Stomach (tissue), 8 donors: ENCODE measurements at regions not wholly inside any gene's neighbourhood (a gene's known extent, or its start where the extent isn't known, plus 50 kb on each side); places are given as distances from the start of the nearest gene placed in this dataset.

Experiments
- DNase-seq, 2 donors: peaks; one replicate each; pipeline versions ENCODE4 v3.0.0 to v3.0.0-alpha.2; 2013 to 2019
- H3K27ac ChIP-seq, 5 donors: fragments of 200-600 bp in 4 of 5; sonication (generic) in 4 of 5; one replicate each; pipeline ENCODE4 v1.5.1; 2013 to 2019; ENCODE audit warnings: mild to moderate bottlenecking in 1 of 5, moderate library complexity in 1 of 5
- H3K27me3 ChIP-seq, 3 donors: fragments of 200-600 bp; sonication (generic); one replicate each; pipeline ENCODE4 v1.5.1; 2017 to 2019; ENCODE audit warnings: mixed run types in 1 of 3
- H3K36me3 ChIP-seq, 4 donors: fragments of 200-600 bp; sonication (generic); 1 replicate in 3 of 4; 2 replicates in 1 of 4; pipeline ENCODE4 v1.5.1; 2016 to 2019
- H3K4me1 ChIP-seq, 4 donors: fragments of 200-600 bp; sonication (generic); one replicate each; pipeline ENCODE4 v1.5.1; 2016 to 2019
- H3K4me3 ChIP-seq, 4 donors: fragments of 200-600 bp; sonication (generic) in 3 of 4; one replicate each; pipeline ENCODE4 v1.5.1; 2016 to 2019; ENCODE audit warnings: mild to moderate bottlenecking in 1 of 4
- H3K9me3 ChIP-seq, 4 donors: fragments of 200-600 bp; sonication (generic); one replicate each; pipeline ENCODE4 v1.5.1; 2016 to 2019
- EP300 ChIP-seq: sonication (generic); formaldehyde crosslinking; IDR thresholded peaks from one replicate; pipeline ENCODE4 v1.6.1; 2017; ENCODE audit warnings: antibody characterized with exemption
- POLR2A ChIP-seq, 4 donors: fragments of 450-650 bp; IDR thresholded peaks; one replicate each; pipeline ENCODE4 v1.6.1; 2016; ENCODE audit warnings: antibody characterized with exemption in 4 of 4, control low read depth in 2 of 4, mild to moderate bottlenecking in 1 of 4, moderate library complexity in 1 of 4
- POLR2AphosphoS5 ChIP-seq, 3 donors: sonication (generic); formaldehyde crosslinking; IDR thresholded peaks; one replicate each; pipeline ENCODE4 v1.6.1; 2016; ENCODE audit warnings: antibody characterized with exemption in 3 of 3
- WGBS, 5 donors: extraction: QIAGEN DNeasy Blood & Tissue Kit in 3 of 5; methylation state at CpG; one replicate each; pipeline versions ENCODE4 v1.1.5 to v1.1.7; 2013 to 2018; 5-methylcytosine and 5-hydroxymethylcytosine counted together
- intact Hi-C: fragments of 100-400 bp; cut with DNase I; formaldehyde crosslinking; loops from one replicate; pipeline ENCODE4 v1.15.1; 2023; ENCODE audit warnings: low total_unique reads
- TF ChIP-seq, protein P1 (sequence below), 7 experiments: fragments of 450-650 bp in 4 of 7; fragments of 200-600 bp in 3 of 7; sonication (generic) in 3 of 7; IDR thresholded peaks; one replicate each; pipeline ENCODE4 v1.5.1; 2016 to 2019; ENCODE audit warnings: antibody characterized with exemption in 7 of 7, control low read depth in 2 of 7, mild to moderate bottlenecking in 1 of 7
- donor health status: healthy with polysubstance abuse.
- donor health status: Bipolar disorder and iron deficiency.
- donor health status: healthy.

DNA sequence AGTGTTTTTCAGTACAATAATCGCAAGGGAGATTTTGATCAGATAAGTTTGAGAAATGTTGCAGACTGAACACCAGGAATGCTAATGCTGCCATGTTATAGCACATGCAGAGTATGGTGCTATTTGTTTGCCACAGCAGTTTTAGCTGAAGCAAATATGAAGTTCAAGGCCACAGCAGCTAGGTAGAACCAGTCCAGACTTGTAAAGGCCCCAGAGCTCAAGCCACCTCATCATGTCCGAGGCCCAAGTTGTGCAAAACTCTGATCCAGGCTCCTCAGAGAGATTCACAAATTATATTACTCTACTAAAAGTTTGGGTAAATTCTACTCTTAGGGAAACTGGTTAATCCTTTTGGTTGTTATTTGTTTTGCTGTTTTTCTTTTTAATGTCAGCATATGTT, 2702.6 kb downstream of the PCDH9 start:
- Histone ChIP-seq H3K27ac (no peak overlapping the region), H3K27me3 (no peaks in the 10 kb centered on the region), H3K9me3 (peaks cover 0 to 3% (median 1%) of the 10 kb centered on the region in 4 donors), H3K4me3 (no peak overlapping the region), H3K36me3 (no peaks in the 10 kb centered on the region), H3K4me1 (no peaks in the 10 kb centered on the region)
- DNase-seq = no peak
- intact Hi-C loops = no loop called here
- 86 to 93% (median 90%) methylated on average over 2 of the region's 2 CpGs for WGBS, 5 donors
- no peak for TF ChIP-seq EP300
- TF ChIP-seq POLR2AphosphoS5 (IDR thresholded peaks at IDR 0.05) = no peak
- no peak for TF ChIP-seq POLR2A (IDR thresholded peaks at IDR 0.05)
- TF ChIP-seq, protein P1, sequence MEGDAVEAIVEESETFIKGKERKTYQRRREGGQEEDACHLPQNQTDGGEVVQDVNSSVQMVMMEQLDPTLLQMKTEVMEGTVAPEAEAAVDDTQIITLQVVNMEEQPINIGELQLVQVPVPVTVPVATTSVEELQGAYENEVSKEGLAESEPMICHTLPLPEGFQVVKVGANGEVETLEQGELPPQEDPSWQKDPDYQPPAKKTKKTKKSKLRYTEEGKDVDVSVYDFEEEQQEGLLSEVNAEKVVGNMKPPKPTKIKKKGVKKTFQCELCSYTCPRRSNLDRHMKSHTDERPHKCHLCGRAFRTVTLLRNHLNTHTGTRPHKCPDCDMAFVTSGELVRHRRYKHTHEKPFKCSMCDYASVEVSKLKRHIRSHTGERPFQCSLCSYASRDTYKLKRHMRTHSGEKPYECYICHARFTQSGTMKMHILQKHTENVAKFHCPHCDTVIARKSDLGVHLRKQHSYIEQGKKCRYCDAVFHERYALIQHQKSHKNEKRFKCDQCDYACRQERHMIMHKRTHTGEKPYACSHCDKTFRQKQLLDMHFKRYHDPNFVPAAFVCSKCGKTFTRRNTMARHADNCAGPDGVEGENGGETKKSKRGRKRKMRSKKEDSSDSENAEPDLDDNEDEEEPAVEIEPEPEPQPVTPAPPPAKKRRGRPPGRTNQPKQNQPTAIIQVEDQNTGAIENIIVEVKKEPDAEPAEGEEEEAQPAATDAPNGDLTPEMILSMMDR (IDR thresholded peaks at IDR 0.05) = no peak

DNA sequence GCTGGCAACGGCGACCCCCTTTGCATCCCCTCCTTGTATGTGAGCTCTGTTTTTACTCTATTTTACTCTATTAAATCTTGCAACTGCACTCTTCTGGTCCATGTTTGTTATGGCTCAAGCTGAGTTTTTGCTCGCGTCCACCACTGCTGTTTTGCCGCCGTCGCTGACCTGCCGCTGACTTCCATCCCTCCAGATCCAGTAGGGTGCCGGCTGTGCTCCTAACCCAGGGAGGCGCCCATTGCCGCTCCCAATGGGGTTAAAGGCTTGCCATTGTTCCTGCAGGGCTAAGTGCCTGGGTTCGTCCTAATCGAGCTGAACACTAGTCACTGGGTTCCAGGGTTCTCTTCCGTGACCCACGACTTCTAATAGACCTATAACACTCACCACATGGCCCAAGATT, 2704.4 kb downstream of the PCDH9 start:
- no peaks in the 10 kb centered on the region for H3K4me1 ChIP-seq
- 87 to 93% (median 92%) methylated on average over 15 of the region's 15 CpGs for WGBS, 5 donors
- H3K27ac ChIP-seq = no peak overlapping the region
- intact Hi-C loops = no loop called here
- no peak for DNase-seq
- no peaks in the 10 kb centered on the region for H3K27me3 ChIP-seq
- TF ChIP-seq, protein P1 (IDR thresholded peaks at IDR 0.05) = no peak
- TF ChIP-seq EP300 (no peak), POLR2A (IDR thresholded peaks at IDR 0.05) (no peak), POLR2AphosphoS5 (IDR thresholded peaks at IDR 0.05) (no peak)
- no peak overlapping the region for H3K4me3 ChIP-seq
- no peaks in the 10 kb centered on the region for H3K36me3 ChIP-seq
- H3K9me3 ChIP-seq = peaks cover 0 to 7% (median under 1%) of the 10 kb centered on the region in 4 donors

GRCh38 chr13:64510747-64511146, 2719.4 kb downstream of the PCDH9 start:
- Histone ChIP-seq H3K4me3 (no peak overlapping the region), H3K9me3 (peaks cover 0 to 7% (median 0%) of the 10 kb centered on the region in 4 donors), H3K27ac (no peak overlapping the region), H3K27me3 (no peaks in the 10 kb centered on the region), H3K4me1 (no peaks in the 10 kb centered on the region), H3K36me3 (no peaks in the 10 kb centered on the region)
- 65 to 75% (median 67%) methylated on average over 2 of the region's 2 CpGs for WGBS, 5 donors
- intact Hi-C loops = no loop called here
- TF ChIP-seq EP300 = no peak
- TF ChIP-seq POLR2AphosphoS5 (IDR thresholded peaks at IDR 0.05) = no peak
- no peak for TF ChIP-seq POLR2A (IDR thresholded peaks at IDR 0.05)
- TF ChIP-seq, protein P1 (IDR thresholded peaks at IDR 0.05) = no peak
- no peak for DNase-seq

DNA sequence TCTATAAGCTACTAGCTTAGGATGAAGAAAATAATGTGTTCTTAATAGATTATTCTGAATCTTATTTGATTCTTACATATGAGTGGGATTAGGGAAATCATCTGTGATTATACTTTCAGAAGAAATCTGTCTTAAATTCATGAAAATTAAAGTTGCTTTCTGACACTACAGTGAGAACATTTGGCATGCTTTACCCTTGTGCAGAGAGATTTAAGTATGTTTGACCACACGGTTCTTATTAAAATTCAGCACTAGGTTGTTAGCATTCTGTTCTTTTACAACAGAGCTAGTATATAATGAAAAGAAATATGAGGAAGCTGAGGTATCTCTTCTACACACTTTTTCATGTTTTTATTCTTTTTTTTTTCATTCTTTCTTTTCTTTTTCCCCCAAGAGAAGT, 2723.9 kb downstream of the PCDH9 start:
- TF ChIP-seq, protein P1 (IDR thresholded peaks at IDR 0.05) = no peak
- TF ChIP-seq POLR2A (IDR thresholded peaks at IDR 0.05) (no peak), EP300 (no peak), POLR2AphosphoS5 (IDR thresholded peaks at IDR 0.05) (no peak)
- Histone ChIP-seq H3K36me3 (no peaks in the 10 kb centered on the region), H3K27me3 (no peaks in the 10 kb centered on the region), H3K27ac (no peak overlapping the region), H3K4me1 (no peaks in the 10 kb centered on the region), H3K4me3 (no peak overlapping the region), H3K9me3 (no peaks in the 10 kb centered on the region)
- whole genome bisulfite sequencing, 5 donors = 47 to 85% (median 68%) methylated on average over 1 of the region's 1 CpG
- no peak for DNase-seq
- intact Hi-C loops = no loop called here
